H1 (cell line): ENCODE measurements at regions not wholly inside any gene's neighbourhood (a gene's known extent, or its start where the extent isn't known, plus 50 kb on each side); places are given as distances from the start of the nearest gene placed in this dataset.

Experiments used
- CTCF ChIA-PET: fragments of 300-600 bp; sonication (Branson Sonifier 250); formaldehyde crosslinking; loops from one replicate; lab custom pipeline; 2021; ENCODE audit not compliant: partially characterized antibody; lab: Charles Lee
- POLR2A ChIA-PET: fragments of 300-600 bp; sonication (Branson Sonifier 250); formaldehyde crosslinking; loops from one replicate; lab custom pipeline; 2021; ENCODE audit warnings: inconsistent platforms; ENCODE audit not compliant: partially characterized antibody; lab: Charles Lee
- DNase-seq, 2 experiments: peaks; one replicate each; pipeline versions ENCODE4 v3.0.0 to v3.0.0-alpha.2; 2010 to 2022; ENCODE audit warnings: low spot score in 2 of 2, low read depth in 1 of 2, mixed read lengths in 1 of 2
- FAIRE-seq: peaks from 2 replicates; lab custom pipeline; 2011; peaks lifted over from hg19 to GRCh38; lab: Jason Lieb, UNC
- H2AFZ ChIP-seq: 2 replicates; pipeline ENCODE4 v1.8.1; 2012; ENCODE audit warnings: low read length, inconsistent platforms
- H2AK5ac ChIP-seq: 2 replicates; pipeline ENCODE4 v1.6.1; 2013; ENCODE audit warnings: low read depth, low read length
- H2BK120ac ChIP-seq: replicated peaks from 2 replicates; pipeline ENCODE3; 2013; ENCODE audit warnings: low read depth, low read length, inconsistent platforms
- H2BK12ac ChIP-seq: 2 replicates; pipeline ENCODE4 v1.6.1; 2013; ENCODE audit warnings: low read depth, low read length
- H2BK15ac ChIP-seq: 2 replicates; pipeline ENCODE4 v1.6.1; 2013; ENCODE audit warnings: low read length
- H2BK20ac ChIP-seq: 2 replicates; pipeline ENCODE4 v1.6.1; 2013; ENCODE audit warnings: low read length
- H2BK5ac ChIP-seq: 2 replicates; pipeline ENCODE4 v1.6.1; 2013; ENCODE audit warnings: low read depth, low read length
- H3K14ac ChIP-seq: 2 replicates; pipeline ENCODE4 v1.6.1; 2013; ENCODE audit warnings: inconsistent platforms; ENCODE audit not compliant: insufficient read length
- H3K18ac ChIP-seq: 2 replicates; pipeline ENCODE4 v1.6.1; 2013; ENCODE audit warnings: low read length; ENCODE audit errors: extremely low read depth
- H3K23ac ChIP-seq: 2 replicates; pipeline ENCODE4 v1.6.1; 2013; ENCODE audit warnings: inconsistent platforms; ENCODE audit not compliant: insufficient read length
- H3K23me2 ChIP-seq: 2 replicates; pipeline ENCODE4 v1.6.1; 2013; ENCODE audit warnings: low read depth, low read length
- H3K27ac ChIP-seq: 2 replicates; pipeline ENCODE4 v1.6.1; 2011; ENCODE audit warnings: low read depth, low read length, inconsistent platforms
- H3K27me3 ChIP-seq, 4 experiments: replicated peaks in 1 of 4; 1 replicate in 1 of 4; 2 replicates in 3 of 4; pipeline versions ENCODE4 v1.6.1 to v1.8.1; 2011 to 2013; ENCODE audit warnings: low read length in 3 of 4, mild to moderate bottlenecking in 3 of 4, inconsistent platforms in 2 of 4, mixed read lengths in 2 of 4, moderate library complexity in 1 of 4; ENCODE audit not compliant: control insufficient read depth in 3 of 4, insufficient read depth in 3 of 4; ENCODE audit errors: extremely low read depth in 1 of 4
- H3K36me3 ChIP-seq, 4 experiments: 2 replicates each; pipeline versions ENCODE4 v1.6.1 to v1.8.1; 2011 to 2013; ENCODE audit warnings: mild to moderate bottlenecking in 4 of 4, low read length in 3 of 4, moderate library complexity in 2 of 4, control low read depth in 1 of 4, inconsistent platforms in 1 of 4; ENCODE audit not compliant: insufficient read depth in 4 of 4, control insufficient read depth in 2 of 4
- H3K4ac ChIP-seq: replicated peaks from 2 replicates; pipeline ENCODE3; 2013; ENCODE audit warnings: low read length, low read depth, mixed read lengths, inconsistent platforms; ENCODE audit not compliant: insufficient read length
- H3K4me1 ChIP-seq, 4 experiments: replicated peaks in 1 of 4; 1 replicate in 1 of 4; 2 replicates in 3 of 4; pipeline versions ENCODE4 v1.6.1 to v1.8.1; 2011 to 2013; ENCODE audit warnings: low read length in 3 of 4, inconsistent platforms in 2 of 4, mixed read lengths in 1 of 4; ENCODE audit not compliant: insufficient read depth in 4 of 4, control insufficient read depth in 3 of 4
- H3K4me2 ChIP-seq, 2 experiments: 2 replicates each; pipeline versions ENCODE4 v1.6.1 to v1.8.1; 2011 to 2013; ENCODE audit warnings: low read depth in 2 of 2, low read length in 2 of 2, control low read depth in 1 of 2, inconsistent platforms in 1 of 2, mild to moderate bottlenecking in 1 of 2; ENCODE audit not compliant: insufficient read depth in 1 of 2
- H3K4me3 ChIP-seq, 4 experiments: fragments of 200-600, 300-600 bp in 1 of 4; sonication (generic), shearing (Covaris generic), sonication (Bioruptor Twin) in 1 of 4; 2 replicates each; pipeline versions ENCODE4 v1.5.1 to v1.8.1; 2011 to 2016; ENCODE audit warnings: low read length in 4 of 4, low read depth in 3 of 4, control low read depth in 2 of 4, inconsistent platforms in 2 of 4, mild to moderate bottlenecking in 2 of 4, mixed read lengths in 1 of 4, moderate library complexity in 1 of 4; ENCODE audit not compliant: insufficient read depth in 2 of 4; ENCODE audit errors: extremely low read depth in 1 of 4
- H3K56ac ChIP-seq: replicated peaks from 2 replicates; pipeline ENCODE3; 2013; ENCODE audit warnings: low read depth, mild to moderate bottlenecking, mixed read lengths, low read length, inconsistent platforms; ENCODE audit not compliant: insufficient read length
- H3K79me1 ChIP-seq: 2 replicates; pipeline ENCODE4 v1.6.1; 2013; ENCODE audit warnings: low read depth, low read length, control low read depth
- H3K79me2 ChIP-seq, 2 experiments: 2 replicates each; pipeline versions ENCODE4 v1.6.1 to v1.8.1; 2012 to 2013; ENCODE audit warnings: low read length in 2 of 2, mild to moderate bottlenecking in 2 of 2, inconsistent platforms in 1 of 2; ENCODE audit not compliant: insufficient read depth in 2 of 2, control insufficient read depth in 1 of 2
- H3K9ac ChIP-seq, 4 experiments: replicated peaks in 1 of 4; 1 replicate in 1 of 4; 2 replicates in 3 of 4; pipeline versions ENCODE4 v1.6.1 to v1.8.1; 2011 to 2013; ENCODE audit warnings: low read depth in 3 of 4, low read length in 3 of 4, control low read depth in 2 of 4, mild to moderate bottlenecking in 2 of 4, moderate library complexity in 2 of 4, inconsistent platforms in 1 of 4; ENCODE audit errors: extremely low read depth in 1 of 4
- H3K9me3 ChIP-seq, 2 experiments: 2 replicates each; pipeline versions ENCODE4 v1.6.1 to v1.8.1; 2012 to 2013; ENCODE audit warnings: mild to moderate bottlenecking in 2 of 2, moderate library complexity in 2 of 2, control low read depth in 1 of 2, inconsistent platforms in 1 of 2, low read depth in 1 of 2, low read length in 1 of 2, mixed read lengths in 1 of 2; ENCODE audit not compliant: insufficient read depth in 2 of 2
- H4K20me1 ChIP-seq, 2 experiments: replicated peaks in 1 of 2; 2 replicates each; pipeline versions ENCODE3 to v1.8.1; 2011 to 2013; ENCODE audit warnings: inconsistent platforms in 2 of 2, low read length in 2 of 2, mild to moderate bottlenecking in 1 of 2; ENCODE audit not compliant: insufficient read depth in 2 of 2, control insufficient read depth in 1 of 2
- H4K5ac ChIP-seq: 2 replicates; pipeline ENCODE4 v1.6.1; 2013; ENCODE audit warnings: low read length, low read depth, mixed read lengths, inconsistent platforms; ENCODE audit not compliant: insufficient read length
- H4K8ac ChIP-seq: 2 replicates; pipeline ENCODE4 v1.8.0; 2013; ENCODE audit warnings: mild to moderate bottlenecking, moderate library complexity, low read length, inconsistent platforms; ENCODE audit not compliant: insufficient read depth; ENCODE audit errors: extremely low read depth
- H4K91ac ChIP-seq: replicated peaks from 2 replicates; pipeline ENCODE3; 2013; ENCODE audit warnings: low read length, mixed read lengths, inconsistent platforms; ENCODE audit not compliant: insufficient read length
- CHD1 ChIP-seq: IDR thresholded peaks from 2 replicates; pipeline ENCODE4 v1.6.1; 2012; ENCODE audit warnings: low read depth, low read length, improper control_type of control experiment
- E2F6 ChIP-seq: IDR thresholded peaks from 2 replicates; pipeline ENCODE4 v1.6.1; 2012; ENCODE audit warnings: inconsistent platforms
- WGBS, 2 experiments: shearing (Covaris generic) in 1 of 2; methylation state at CpG; one replicate each; pipeline versions ENCODE4 v1.1.6 to v1.1.7; 2013 to 2015; ENCODE audit warnings: low lambda C conversion rate in 2 of 2, mixed read lengths in 2 of 2, inconsistent platforms in 1 of 2, low coverage in 1 of 2, missing lambda C conversion rate in 1 of 2; ENCODE audit not compliant: insufficient replicate concordance in 2 of 2, insufficient coverage in 1 of 2, insufficient read length in 1 of 2; ENCODE audit errors: extremely low coverage in 1 of 2, missing lambda C conversion rate in 1 of 2; 5-methylcytosine and 5-hydroxymethylcytosine counted together

- H3K9me3 ChIP-seq, result no peaks in the 10 kb centered on the region
- no peak for DNase-seq
- no peak overlapping the region for H4K91ac ChIP-seq
- no peaks in the 10 kb centered on the region for H3K23me2 ChIP-seq
- no peaks in the 10 kb centered on the region; a peak in 1 of 8 replicates for H3K36me3 ChIP-seq
- H3K27ac ChIP-seq, result no peak overlapping the region
- no peaks in the 10 kb centered on the region for H3K79me1 ChIP-seq
- H4K8ac ChIP-seq, result no peak overlapping the region
- no peaks in the 10 kb centered on the region; a peak in 1 of 7 replicates for H3K27me3 ChIP-seq
- no peak overlapping the region for H3K4me3 ChIP-seq
- no peak overlapping the region for H3K14ac ChIP-seq
- H4K5ac ChIP-seq, result no peak overlapping the region
- no peak overlapping the region; the same call in 1 of the 2 replicates for H2AFZ ChIP-seq
- no peak overlapping the region for H2BK5ac ChIP-seq
- CTCF ChIA-PET, result interaction anchor here (0.5 to 1.1 kb wide), 2 partner anchors 258 to 1835 kb away, joined by 3 to 8 read pairs; no protein-coding TSS in a partner anchor
- WGBS, 2 experiments, result 84% methylated on average over 9 of the region's 9 CpGs; no CpG with 5 or more reads in 1 of the 2 experiments
- no peak overlapping the region for H3K9ac ChIP-seq
- no peak overlapping the region for H2BK20ac ChIP-seq
- no peak for FAIRE-seq
- H4K20me1 ChIP-seq, result no peaks in the 10 kb centered on the region
- POLR2A ChIA-PET, result no interaction called here
- no peaks in the 10 kb centered on the region for H3K4me1 ChIP-seq
- H2BK120ac ChIP-seq, result no peak overlapping the region
- no peak overlapping the region for H3K23ac ChIP-seq
- H3K4me2 ChIP-seq, result no peak overlapping the region
- H2BK12ac ChIP-seq, result no peak overlapping the region
- H2BK15ac ChIP-seq, result no peak overlapping the region
- no peak overlapping the region for H3K56ac ChIP-seq
- H3K79me2 ChIP-seq, result no peaks in the 10 kb centered on the region
- H2AK5ac ChIP-seq, result no peak overlapping the region
- H3K18ac ChIP-seq, result no peak overlapping the region
- no peak overlapping the region for H3K4ac ChIP-seq
- no peak for TF ChIP-seq E2F6
- no peak for TF ChIP-seq CHD1
Measured at GRCh38 chr21:28487455-28488070, 505.1 kb downstream of the LTN1 start.
